ENCODE measurements at regions not wholly inside any gene's neighbourhood (a gene's known extent, or its start where the extent isn't known, plus 50 kb on each side); places are given as distances from the start of the nearest gene placed in this dataset.

GRCh38 chr5:152456815-152457443 lies 51.9 kb upstream of the NMUR2 start:
- intact Hi-C loops (cut with micrococcal nuclease) = no loop called here
- no peak overlapping the region for H3K4me2 ChIP-seq (ENCODE audit: low read length)
- no peaks in the 10 kb centered on the region for H3K9me3 ChIP-seq (ENCODE audit: control insufficient read depth in 1 of 2, insufficient read depth in 1 of 2, low read depth in 1 of 2, low read length in 2 of 2)
- ATAC-seq (no peak), DNase-seq (ENCODE audit: low read depth, low spot score) (no peak)
- H3K27me3 ChIP-seq (ENCODE audit: insufficient read depth, low read length) = no peaks in the 10 kb centered on the region
- no peak overlapping the region for H3K4me3 ChIP-seq (replicated peaks in 1 of 2; ENCODE audit: low read depth in 1 of 2, low read length in 2 of 2)
- BruUV-seq (replicated peaks) = no TSS peak
- no peak for TF ChIP-seq SP1 (IDR thresholded peaks at IDR 0.05; ENCODE audit: low read depth)
- no peak for TF ChIP-seq RAD21 (IDR thresholded peaks at IDR 0.05; ENCODE audit: low read depth)
- TF ChIP-seq SRF (IDR thresholded peaks at IDR 0.05; ENCODE audit: low read depth) = no peak
- TF ChIP-seq ELF1 (IDR thresholded peaks at IDR 0.05; ENCODE audit: borderline replicate concordance, low read depth) = no peak
- no peak for TF ChIP-seq ZFX (IDR thresholded peaks at IDR 0.05)
- TF ChIP-seq YY1 (IDR thresholded peaks at IDR 0.05; ENCODE audit: extremely low read depth, insufficient replicate concordance, low read depth, low read length) = no peak
- no peak for TF ChIP-seq CTCF (IDR thresholded peaks at IDR 0.05 in 2 of 3, conservative IDR thresholded peaks at IDR 0.05 in 1 of 3; ENCODE audit: borderline replicate concordance in 1 of 3, insufficient read depth in 1 of 3, low read depth in 2 of 3, low read length in 2 of 3)
- no peak for TF ChIP-seq JUND (IDR thresholded peaks at IDR 0.05)
- TF ChIP-seq REST (IDR thresholded peaks at IDR 0.05; ENCODE audit: low read depth) = no peak
- no peak for TF ChIP-seq EGR1 (IDR thresholded peaks at IDR 0.05; ENCODE audit: low read depth)
- no peak for TF ChIP-seq ZBTB33 (IDR thresholded peaks at IDR 0.05; ENCODE audit: extremely low read depth, insufficient replicate concordance, low read length)
- TF ChIP-seq CEBPB (IDR thresholded peaks at IDR 0.05; ENCODE audit: low read depth) = no peak
- H3K27ac ChIP-seq (ENCODE audit: low read depth, low read length) = no peak overlapping the region
- H2AFZ ChIP-seq (ENCODE audit: low read depth, low read length, poor library complexity, severe bottlenecking) = no peak overlapping the region
- no peaks in the 10 kb centered on the region for H3K9me2 ChIP-seq (ENCODE audit: insufficient read depth)
- no peaks in the 10 kb centered on the region for H3K36me3 ChIP-seq (ENCODE audit: control insufficient read depth in 1 of 2, insufficient read depth in 2 of 2, low read length in 2 of 2)
- POLR2A ChIA-PET = no interaction called here
- CTCF ChIA-PET = no interaction called here
- H3K4me1 ChIP-seq (ENCODE audit: control insufficient read depth in 1 of 2, insufficient read depth in 2 of 2, low read length in 2 of 2) = no peaks in the 10 kb centered on the region
- RAD21 ChIA-PET (ENCODE audit: low non-redundant PET in 1 of 2, low total read pairs in 2 of 2, uncharacterized antibody in 2 of 2, unreplicated experiment in 2 of 2) = no interaction called here
- H4K20me1 ChIP-seq (ENCODE audit: insufficient read depth) = no peaks in the 10 kb centered on the region
- no peak overlapping the region for H3K9ac ChIP-seq (ENCODE audit: low read length)
- H3K79me2 ChIP-seq (ENCODE audit: insufficient read depth, low read length) = no peaks in the 10 kb centered on the region
